ENCODE measurements at regions not wholly inside any gene's neighbourhood (a gene's known extent, or its start where the extent isn't known, plus 50 kb on each side); places are given as distances from the start of the nearest gene placed in this dataset.

DNA sequence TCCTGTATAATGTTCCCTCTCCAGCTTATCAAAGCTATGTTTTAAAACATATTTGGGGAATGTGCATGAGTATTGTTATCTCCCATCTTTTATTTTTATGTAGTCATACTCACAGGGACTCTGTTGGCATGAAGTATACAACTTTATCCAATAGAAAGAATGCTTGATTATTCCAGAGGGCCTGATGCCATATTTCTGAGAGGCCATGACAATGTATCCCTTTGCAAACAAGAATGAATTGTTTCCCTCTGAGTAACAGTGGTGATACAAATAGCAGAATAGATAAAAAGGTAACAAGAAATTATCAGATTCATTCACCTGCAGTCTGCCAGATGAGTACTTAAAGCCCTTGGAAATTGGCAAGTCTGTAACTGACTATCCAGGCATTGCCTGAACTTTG lies 125.9 kb downstream of the PLK2 start:
- H3K27ac ChIP-seq = no peak overlapping the region
- no peak overlapping the region for H3K4me3 ChIP-seq
- H3K36me3 ChIP-seq = no peaks in the 10 kb centered on the region
- H3K4me1 ChIP-seq = no peaks in the 10 kb centered on the region
- no peak for DNase-seq
- TF ChIP-seq, protein P1, sequence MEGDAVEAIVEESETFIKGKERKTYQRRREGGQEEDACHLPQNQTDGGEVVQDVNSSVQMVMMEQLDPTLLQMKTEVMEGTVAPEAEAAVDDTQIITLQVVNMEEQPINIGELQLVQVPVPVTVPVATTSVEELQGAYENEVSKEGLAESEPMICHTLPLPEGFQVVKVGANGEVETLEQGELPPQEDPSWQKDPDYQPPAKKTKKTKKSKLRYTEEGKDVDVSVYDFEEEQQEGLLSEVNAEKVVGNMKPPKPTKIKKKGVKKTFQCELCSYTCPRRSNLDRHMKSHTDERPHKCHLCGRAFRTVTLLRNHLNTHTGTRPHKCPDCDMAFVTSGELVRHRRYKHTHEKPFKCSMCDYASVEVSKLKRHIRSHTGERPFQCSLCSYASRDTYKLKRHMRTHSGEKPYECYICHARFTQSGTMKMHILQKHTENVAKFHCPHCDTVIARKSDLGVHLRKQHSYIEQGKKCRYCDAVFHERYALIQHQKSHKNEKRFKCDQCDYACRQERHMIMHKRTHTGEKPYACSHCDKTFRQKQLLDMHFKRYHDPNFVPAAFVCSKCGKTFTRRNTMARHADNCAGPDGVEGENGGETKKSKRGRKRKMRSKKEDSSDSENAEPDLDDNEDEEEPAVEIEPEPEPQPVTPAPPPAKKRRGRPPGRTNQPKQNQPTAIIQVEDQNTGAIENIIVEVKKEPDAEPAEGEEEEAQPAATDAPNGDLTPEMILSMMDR (IDR thresholded peaks at IDR 0.05) = no peak
- TF ChIP-seq EP300 (IDR thresholded peaks at IDR 0.05) (no peak), POLR2A (IDR thresholded peaks at IDR 0.05) (no peak), POLR2AphosphoS5 (IDR thresholded peaks at IDR 0.05) (no peak)
- intact Hi-C loops (cut with DNase I; ENCODE audit: low total_unique reads) = no loop called here
- no peaks in the 10 kb centered on the region for H3K27me3 ChIP-seq
- peaks cover 0 to 3% (median 0%) of the 10 kb centered on the region in 4 donors for H3K9me3 ChIP-seq

DNA sequence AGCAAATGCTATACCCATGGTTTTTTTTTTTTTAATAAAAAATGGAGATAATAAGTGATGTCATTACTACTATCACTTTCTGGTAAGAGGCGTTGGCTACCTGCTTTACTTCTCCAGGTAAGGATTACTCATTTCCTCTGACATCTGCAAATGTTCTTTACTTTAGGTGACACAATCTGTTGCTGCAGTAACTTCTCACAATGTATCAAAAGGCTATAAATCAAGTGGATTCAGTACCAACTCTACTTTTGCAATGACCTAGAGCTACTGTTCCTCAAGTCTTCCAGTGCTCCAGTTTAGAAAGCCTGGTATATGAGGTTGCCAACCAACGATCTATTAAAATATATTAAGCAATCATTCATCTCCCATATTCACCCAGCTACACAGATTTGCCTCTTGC lies 129.1 kb downstream of the PLK2 start:
- Histone ChIP-seq H3K4me1 (no peaks in the 10 kb centered on the region), H3K9me3 (no peaks in the 10 kb centered on the region), H3K27ac (no peak overlapping the region), H3K4me3 (no peak overlapping the region), H3K36me3 (no peaks in the 10 kb centered on the region), H3K27me3 (no peaks in the 10 kb centered on the region)
- WGBS, 5 donors = 64 to 79% (median 66%) methylated on average over 2 of the region's 2 CpGs
- intact Hi-C loops (cut with DNase I; ENCODE audit: low total_unique reads) = no loop called here
- TF ChIP-seq EP300 (IDR thresholded peaks at IDR 0.05) = no peak
- TF ChIP-seq POLR2AphosphoS5 (IDR thresholded peaks at IDR 0.05) = no peak
- no peak for TF ChIP-seq POLR2A (IDR thresholded peaks at IDR 0.05)
- TF ChIP-seq, protein P1 (IDR thresholded peaks at IDR 0.05) = no peak
- no peak for DNase-seq

DNA sequence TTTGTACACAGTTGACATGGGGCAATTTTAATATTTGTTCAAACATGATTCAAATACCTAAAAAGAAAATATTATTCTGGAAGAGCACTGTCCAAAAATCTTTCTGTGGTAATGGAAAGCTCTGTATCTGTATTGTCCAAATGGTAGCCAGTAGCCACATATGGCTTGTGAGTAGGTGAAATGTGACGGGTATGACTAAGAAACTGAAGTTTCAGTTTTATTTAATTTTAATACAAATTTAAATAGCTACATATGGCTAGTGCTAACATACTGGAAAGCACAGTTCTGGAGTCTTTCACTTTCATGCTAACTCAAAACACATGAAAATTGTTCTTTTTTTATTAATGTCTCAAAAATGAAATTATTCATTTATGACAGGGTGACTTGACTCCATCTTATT lies 132.6 kb downstream of the PLK2 start:
- no peak for DNase-seq
- no peak overlapping the region for H3K27ac ChIP-seq
- TF ChIP-seq POLR2AphosphoS5 (IDR thresholded peaks at IDR 0.05) (no peak), EP300 (IDR thresholded peaks at IDR 0.05) (no peak), POLR2A (IDR thresholded peaks at IDR 0.05) (no peak)
- TF ChIP-seq, protein P1 (IDR thresholded peaks at IDR 0.05) = no peak
- no peak overlapping the region for H3K4me3 ChIP-seq
- no peaks in the 10 kb centered on the region for H3K36me3 ChIP-seq
- no peaks in the 10 kb centered on the region for H3K27me3 ChIP-seq
- no peaks in the 10 kb centered on the region for H3K4me1 ChIP-seq
- intact Hi-C loops (cut with DNase I; ENCODE audit: low total_unique reads) = no loop called here
- WGBS, 5 donors = 75 to 89% (median 81%) methylated on average over 1 of the region's 1 CpG
- no peaks in the 10 kb centered on the region for H3K9me3 ChIP-seq

DNA sequence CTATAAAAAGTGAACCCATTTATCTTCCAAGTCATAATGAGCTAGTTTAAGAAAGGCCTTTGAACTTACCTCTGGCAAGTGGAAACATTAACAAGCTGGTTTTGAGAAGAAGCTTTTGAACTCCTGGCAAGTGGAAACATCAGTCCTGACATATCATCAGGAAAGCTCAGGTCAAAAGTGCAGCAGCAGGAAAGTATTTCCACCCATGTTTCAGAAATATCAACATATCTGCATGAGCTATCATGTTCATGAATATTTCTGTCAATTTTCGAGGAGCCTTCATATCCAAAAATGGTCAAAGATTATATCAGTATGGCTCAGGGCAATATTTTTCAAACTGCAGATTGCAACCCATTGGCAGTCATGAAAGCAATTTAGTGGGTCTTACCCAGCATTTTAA lies 133.9 kb downstream of the PLK2 start:
- H3K27me3 ChIP-seq = no peaks in the 10 kb centered on the region
- no peaks in the 10 kb centered on the region for H3K4me1 ChIP-seq
- H3K9me3 ChIP-seq = no peaks in the 10 kb centered on the region
- H3K36me3 ChIP-seq = no peaks in the 10 kb centered on the region
- TF ChIP-seq POLR2AphosphoS5 (IDR thresholded peaks at IDR 0.05) (no peak), EP300 (IDR thresholded peaks at IDR 0.05) (no peak), POLR2A (IDR thresholded peaks at IDR 0.05) (no peak)
- TF ChIP-seq, protein P1 (IDR thresholded peaks at IDR 0.05) = no peak
- H3K4me3 ChIP-seq = no peak overlapping the region
- no peak overlapping the region for H3K27ac ChIP-seq
- intact Hi-C loops (cut with DNase I; ENCODE audit: low total_unique reads) = no loop called here
- DNase-seq = no peak
- WGBS, 5 donors = 65 to 79% (median 77%) methylated on average over 1 of the region's 1 CpG

Measured in stomach (tissue), 8 donors.